SH-SY5Y (cell line): ENCODE measurements at regions not wholly inside any gene's neighbourhood (a gene's known extent, or its start where the extent isn't known, plus 50 kb on each side); places are given as distances from the start of the nearest gene placed in this dataset.

ENCODE experiments used
- GATA2 ChIP-seq: IDR thresholded peaks from 2 replicates; pipeline ENCODE4 v1.6.1; 2011; ENCODE audit warnings: mild to moderate bottlenecking, low read depth, low read length
- GATA3 ChIP-seq: IDR thresholded peaks from 2 replicates; pipeline ENCODE4 v1.6.1; 2011; ENCODE audit warnings: low read depth, mild to moderate bottlenecking, low read length, moderate library complexity

DNA sequence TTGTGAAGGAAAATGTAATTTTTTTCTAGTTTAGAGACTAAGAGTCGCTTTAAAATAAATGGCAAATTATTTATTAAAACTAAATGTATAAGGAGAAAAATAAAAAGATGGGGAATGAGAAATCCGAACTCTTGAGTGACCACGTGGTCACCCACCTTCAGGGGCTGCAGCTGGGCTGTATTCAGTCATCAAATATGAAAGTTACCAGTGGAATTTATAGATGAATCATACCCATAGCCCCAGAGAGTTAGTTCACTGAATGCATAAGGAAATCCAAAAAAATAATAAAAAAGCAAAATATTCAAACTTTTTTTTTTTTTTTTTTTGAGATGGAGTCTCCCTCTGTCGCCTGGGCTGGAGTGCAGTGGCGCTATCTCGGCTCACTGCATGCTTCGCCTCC lies 947.7 kb upstream of the ADGRB3 start:
- TF ChIP-seq GATA2 = no peak
- TF ChIP-seq GATA3 = no peak
